Endothelial cell of umbilical vein (primary cell): ENCODE measurements at regions not wholly inside any gene's neighbourhood (a gene's known extent, or its start where the extent isn't known, plus 50 kb on each side); places are given as distances from the start of the nearest gene placed in this dataset.

Experiments used
- BruUV-seq: library from RNA; stranded (reverse); fragments of 400-500 nt; replicated peaks from 2 replicates; lab custom pipeline; 2021; lab: Mats Ljungman, UMichigan
- CTCF ChIA-PET: fragments of 300-600, 350-600 bp; sonication (Branson Sonifier 250); formaldehyde crosslinking; loops from one replicate; lab custom pipeline; 2021; ENCODE audit warnings: antibody characterized with exemption, inconsistent platforms; lab: Charles Lee
- POLR2A ChIA-PET: fragments of 300-600, 350-600 bp; sonication (Branson Sonifier 250); formaldehyde crosslinking; loops from one replicate; lab custom pipeline; 2021; ENCODE audit warnings: antibody characterized with exemption, inconsistent platforms; lab: Charles Lee
- DNase-seq: peaks from one replicate; pipeline ENCODE4 v3.0.0-alpha.2; 2011; ENCODE audit warnings: low read depth, low spot score
- FAIRE-seq: peaks from 2 replicates; lab custom pipeline; 2011; peaks lifted over from hg19 to GRCh38; lab: Jason Lieb, UNC
- H2AFZ ChIP-seq: 2 replicates; pipeline ENCODE4 v1.6.0; 2012; ENCODE audit warnings: low read depth, low read length, control low read depth, inconsistent platforms
- H3K27ac ChIP-seq: 2 replicates; pipeline ENCODE4 v1.5.1; 2011; ENCODE audit warnings: low read depth, mild to moderate bottlenecking, control low read depth, low read length, moderate library complexity; ENCODE audit not compliant: insufficient read depth
- H3K27me3 ChIP-seq, 2 experiments: 2 replicates each; pipeline versions ENCODE4 v1.6.0 to v1.6.1; 2011; ENCODE audit warnings: low read length in 2 of 2, mixed read lengths in 1 of 2; ENCODE audit not compliant: control insufficient read depth in 2 of 2, insufficient read depth in 2 of 2
- H3K36me3 ChIP-seq, 2 experiments: 2 replicates in 1 of 2; 3 replicates in 1 of 2; pipeline ENCODE4 v1.5.1; 2011; ENCODE audit warnings: low read length in 2 of 2, mild to moderate bottlenecking in 1 of 2, moderate library complexity in 1 of 2; ENCODE audit not compliant: control insufficient read depth in 2 of 2, insufficient read depth in 2 of 2; ENCODE audit errors: extremely low read depth in 1 of 2
- H3K4me1 ChIP-seq: 3 replicates; pipeline ENCODE4 v1.5.1; 2011; ENCODE audit warnings: mild to moderate bottlenecking, low read length; ENCODE audit not compliant: control insufficient read depth, insufficient read depth; ENCODE audit errors: extremely low read depth
- H3K4me2 ChIP-seq: 2 replicates; pipeline ENCODE4 v1.6.1; 2011; ENCODE audit warnings: low read length, control low read depth, mixed read lengths; ENCODE audit not compliant: insufficient read depth
- H3K4me3 ChIP-seq, 3 experiments: fragments of 200-600 bp in 1 of 3; sonication (generic), shearing (Covaris generic) in 1 of 3; replicated peaks in 1 of 3; 2 replicates each; pipeline ENCODE4 v1.5.1; 2011 to 2016; ENCODE audit warnings: control low read depth in 3 of 3, low read length in 3 of 3, mild to moderate bottlenecking in 2 of 3, inconsistent platforms in 1 of 3, low read depth in 1 of 3, moderate library complexity in 1 of 3; ENCODE audit not compliant: insufficient read depth in 1 of 3
- H3K79me2 ChIP-seq: 2 replicates; pipeline ENCODE4 v1.6.0; 2012; ENCODE audit warnings: low read length, inconsistent platforms; ENCODE audit not compliant: control insufficient read depth, insufficient read depth
- H3K9ac ChIP-seq: replicated peaks from 2 replicates; pipeline ENCODE3; 2011; ENCODE audit warnings: low read length, control low read depth; ENCODE audit not compliant: insufficient read depth; ENCODE audit errors: extremely low read depth
- H3K9me1 ChIP-seq: replicated peaks from 3 replicates; pipeline ENCODE4 v1.6.0; 2011; ENCODE audit warnings: mild to moderate bottlenecking, low read length; ENCODE audit not compliant: control insufficient read depth, insufficient read depth; ENCODE audit errors: extremely low read depth
- H3K9me3 ChIP-seq: replicated peaks from 2 replicates; pipeline ENCODE4 v1.5.1; 2012; ENCODE audit warnings: low read length, inconsistent platforms; ENCODE audit not compliant: control insufficient read depth, insufficient read depth
- H4K20me1 ChIP-seq: replicated peaks from 2 replicates; pipeline ENCODE3; 2011; ENCODE audit warnings: mild to moderate bottlenecking, low read length; ENCODE audit not compliant: control insufficient read depth, insufficient read depth; ENCODE audit errors: extremely low read depth
- EZH2 ChIP-seq: IDR thresholded peaks from 2 replicates; pipeline ENCODE4 v1.6.1; 2012; ENCODE audit warnings: borderline replicate concordance, low read depth, mild to moderate bottlenecking, moderate library complexity, low read length, inconsistent platforms; ENCODE audit not compliant: severe bottlenecking
- FOS ChIP-seq: IDR thresholded peaks from 2 replicates; pipeline ENCODE4 v1.6.1; 2011; ENCODE audit warnings: mild to moderate bottlenecking, low read length, moderate library complexity, borderline replicate concordance; ENCODE audit not compliant: insufficient read depth
- GATA2 ChIP-seq: IDR thresholded peaks from 2 replicates; pipeline ENCODE4 v1.7.0; 2011; ENCODE audit warnings: low read depth, mild to moderate bottlenecking, moderate library complexity, mixed read lengths, low read length; ENCODE audit not compliant: insufficient read length, insufficient read depth
- JUN ChIP-seq: IDR thresholded peaks from 2 replicates; pipeline ENCODE4 v1.6.1; 2011; ENCODE audit warnings: borderline replicate concordance, low read depth; ENCODE audit not compliant: insufficient read length, insufficient read depth
- MYC ChIP-seq: IDR thresholded peaks from one replicate; pipeline ENCODE4 v1.6.1; 2011; ENCODE audit warnings: mild to moderate bottlenecking, low read depth, low read length
- POLR2A ChIP-seq: IDR thresholded peaks from 2 replicates; pipeline ENCODE4 v1.6.1; 2012; ENCODE audit warnings: low read depth, mild to moderate bottlenecking, control low read depth, low read length
- POLR2AphosphoS5 ChIP-seq: IDR thresholded peaks from 2 replicates; pipeline ENCODE4 v1.6.1; 2012; ENCODE audit warnings: low read depth, mild to moderate bottlenecking, control low read depth, low read length, moderate library complexity; ENCODE audit not compliant: insufficient read depth
- dilution Hi-C: fragments of 300-500 bp; cut with MboI; formaldehyde crosslinking; loops from one replicate; pipeline ENCODE4 v1.15.0; 2019; ENCODE audit warnings: low sequenced_read_pairs; ENCODE audit not compliant: extremely low pct_ligation_motif_present
- intact Hi-C: fragments of 100-400 bp; cut with micrococcal nuclease; formaldehyde crosslinking; loops from one replicate; pipeline ENCODE4 v1.10.0; 2022
- TF ChIP-seq, protein P1 (sequence below), 2 donors: IDR thresholded peaks; 1 replicate in 1 of 2; 2 replicates in 1 of 2; pipeline ENCODE4 v1.5.1; 2011; ENCODE audit warnings: low read length in 2 of 2, mild to moderate bottlenecking in 2 of 2, moderate library complexity in 2 of 2, control low read depth in 1 of 2, inconsistent platforms in 1 of 2, low read depth in 1 of 2; ENCODE audit not compliant: insufficient read depth in 1 of 2; ENCODE audit errors: extremely low read depth in 1 of 2
- TF ChIP-seq, protein P2 (sequence below): IDR thresholded peaks from 2 replicates; pipeline ENCODE4 v1.6.1; 2011; ENCODE audit not compliant: insufficient read depth, insufficient read length

DNA sequence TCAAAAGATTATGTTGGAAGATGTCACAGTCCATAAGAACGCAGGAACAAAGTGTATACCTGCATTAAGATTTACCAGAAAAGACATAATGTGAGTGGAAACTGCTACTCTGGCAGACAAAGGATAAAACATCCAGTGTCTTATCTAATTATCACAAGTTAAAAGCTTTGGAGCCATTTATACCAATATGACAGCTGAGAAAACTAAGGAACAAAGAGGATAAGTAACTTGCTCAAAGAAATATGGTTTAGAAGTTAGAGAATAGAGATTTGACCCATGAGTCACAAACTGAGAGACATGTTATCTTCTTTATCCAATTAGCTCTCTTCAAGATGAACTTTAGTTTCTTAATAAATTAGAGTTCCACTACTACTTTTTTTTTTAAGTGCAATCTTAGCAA lies 1473.7 kb downstream of the OTOL1 start:
- Histone ChIP-seq H3K36me3 (no peaks in the 10 kb centered on the region), H3K27me3 (no peaks in the 10 kb centered on the region), H3K79me2 (no peaks in the 10 kb centered on the region), H3K9me3 (no peaks in the 10 kb centered on the region), H2AFZ (no peak overlapping the region), H4K20me1 (no peaks in the 10 kb centered on the region), H3K4me3 (no peak overlapping the region), H3K4me1 (no peaks in the 10 kb centered on the region), H3K9me1 (no peaks in the 10 kb centered on the region), H3K27ac (no peak overlapping the region), H3K4me2 (no peak overlapping the region), H3K9ac (no peak overlapping the region)
- TF ChIP-seq, protein P1, sequence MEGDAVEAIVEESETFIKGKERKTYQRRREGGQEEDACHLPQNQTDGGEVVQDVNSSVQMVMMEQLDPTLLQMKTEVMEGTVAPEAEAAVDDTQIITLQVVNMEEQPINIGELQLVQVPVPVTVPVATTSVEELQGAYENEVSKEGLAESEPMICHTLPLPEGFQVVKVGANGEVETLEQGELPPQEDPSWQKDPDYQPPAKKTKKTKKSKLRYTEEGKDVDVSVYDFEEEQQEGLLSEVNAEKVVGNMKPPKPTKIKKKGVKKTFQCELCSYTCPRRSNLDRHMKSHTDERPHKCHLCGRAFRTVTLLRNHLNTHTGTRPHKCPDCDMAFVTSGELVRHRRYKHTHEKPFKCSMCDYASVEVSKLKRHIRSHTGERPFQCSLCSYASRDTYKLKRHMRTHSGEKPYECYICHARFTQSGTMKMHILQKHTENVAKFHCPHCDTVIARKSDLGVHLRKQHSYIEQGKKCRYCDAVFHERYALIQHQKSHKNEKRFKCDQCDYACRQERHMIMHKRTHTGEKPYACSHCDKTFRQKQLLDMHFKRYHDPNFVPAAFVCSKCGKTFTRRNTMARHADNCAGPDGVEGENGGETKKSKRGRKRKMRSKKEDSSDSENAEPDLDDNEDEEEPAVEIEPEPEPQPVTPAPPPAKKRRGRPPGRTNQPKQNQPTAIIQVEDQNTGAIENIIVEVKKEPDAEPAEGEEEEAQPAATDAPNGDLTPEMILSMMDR (IDR thresholded peaks at IDR 0.05; ENCODE audit: extremely low read depth in 1 of 2, insufficient read depth in 1 of 2, low read depth in 1 of 2, low read length in 2 of 2), result no peak
- TF ChIP-seq POLR2AphosphoS5 (no peak), JUN (no peak), MYC (no peak), POLR2A (no peak), FOS (no peak), EZH2 (no peak), GATA2 (no peak)
- TF ChIP-seq, protein P2, sequence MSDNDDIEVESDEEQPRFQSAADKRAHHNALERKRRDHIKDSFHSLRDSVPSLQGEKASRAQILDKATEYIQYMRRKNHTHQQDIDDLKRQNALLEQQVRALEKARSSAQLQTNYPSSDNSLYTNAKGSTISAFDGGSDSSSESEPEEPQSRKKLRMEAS, result no peak
- ChIA-PET CTCF (no interaction called here), POLR2A (no interaction called here)
- no TSS peak for BruUV-seq
- no peak for DNase-seq
- intact Hi-C loops, result no loop called here
- dilution Hi-C loops, result no loop called here
- no peak for FAIRE-seq
